Memory B cell (primary cell): ENCODE measurements at regions not wholly inside any gene's neighbourhood (a gene's known extent, or its start where the extent isn't known, plus 50 kb on each side); places are given as distances from the start of the nearest gene placed in this dataset.
A peak's percentile ranks its signal among the peaks of the same experiment; 100 is the strongest.
"Not testable (repeated sequence)": the region's sequence is repeated elsewhere in the genome, so short reads cannot be mapped to it uniquely, and the experiment has no call there.

ENCODE experiments used
- ATAC-seq: fragments of 150-1000 bp; cut with Tn5 transposase; 2 replicates; pipeline ENCODE4 v1.10.0; 2021; ENCODE audit warnings: low read depth, mild to moderate bottlenecking, moderate library complexity
- DNase-seq, 2 donors: peaks; one replicate each; pipeline ENCODE4 v3.0.0; 2022; ENCODE audit warnings: low spot score in 2 of 2
- H3K27ac Mint-ChIP-seq: one replicate; pipeline ENCODE4 v1.8.0; 2022; ENCODE audit warnings: mild to moderate bottlenecking, moderate library complexity, mixed read lengths
- H3K27me3 Mint-ChIP-seq: one replicate; pipeline ENCODE4 v1.8.0; 2022; ENCODE audit warnings: mixed read lengths
- H3K36me3 Mint-ChIP-seq: one replicate; pipeline ENCODE4 v1.8.0; 2022; ENCODE audit warnings: mild to moderate bottlenecking, mixed read lengths
- H3K4me1 Mint-ChIP-seq: one replicate; pipeline ENCODE4 v1.8.0; 2022; ENCODE audit warnings: mixed read lengths
- H3K4me3 Mint-ChIP-seq: one replicate; pipeline ENCODE4 v1.8.0; 2022; ENCODE audit warnings: mild to moderate bottlenecking, moderate library complexity, mixed read lengths
- H3K9me3 Mint-ChIP-seq: one replicate; pipeline ENCODE4 v1.8.0; 2022; ENCODE audit warnings: mixed read lengths

GRCh38 chr1:37181425-37181824 is 147.1 kb upstream of the GRIK3 start:
- Mint-ChIP-seq H3K4me3 (no peak overlapping the region), H3K9me3 (peaks cover 7% of the 10 kb centered on the region), H3K27ac (no peak overlapping the region), H3K36me3 (peaks cover 3% of the 10 kb centered on the region), H3K4me1 (no peaks in the 10 kb centered on the region), H3K27me3 (peaks cover 12% of the 10 kb centered on the region)
- no peak for DNase-seq
- ATAC-seq = no peak

DNA sequence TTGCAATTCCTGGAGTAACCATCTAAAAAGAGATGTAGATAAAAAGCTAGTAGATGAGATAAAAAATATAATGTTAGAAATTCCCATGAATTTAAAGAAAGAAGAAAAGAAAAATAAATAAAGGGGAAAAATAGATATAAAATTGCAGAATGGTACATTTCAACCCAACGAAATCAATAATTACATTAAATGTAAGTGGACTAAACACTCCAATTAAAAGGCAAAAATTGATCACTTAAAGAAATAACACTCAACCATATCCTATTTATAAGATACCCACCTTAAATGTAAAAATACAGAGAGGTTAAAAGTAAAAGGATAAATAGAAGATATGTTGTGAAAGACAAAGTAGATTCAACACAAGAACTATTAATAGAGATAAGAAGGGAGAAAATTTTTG is 150.5 kb upstream of the GRIK3 start:
- Mint-ChIP-seq H3K4me3 (no peak overlapping the region), H3K9me3 (peaks cover 7% of the 10 kb centered on the region)

DNA sequence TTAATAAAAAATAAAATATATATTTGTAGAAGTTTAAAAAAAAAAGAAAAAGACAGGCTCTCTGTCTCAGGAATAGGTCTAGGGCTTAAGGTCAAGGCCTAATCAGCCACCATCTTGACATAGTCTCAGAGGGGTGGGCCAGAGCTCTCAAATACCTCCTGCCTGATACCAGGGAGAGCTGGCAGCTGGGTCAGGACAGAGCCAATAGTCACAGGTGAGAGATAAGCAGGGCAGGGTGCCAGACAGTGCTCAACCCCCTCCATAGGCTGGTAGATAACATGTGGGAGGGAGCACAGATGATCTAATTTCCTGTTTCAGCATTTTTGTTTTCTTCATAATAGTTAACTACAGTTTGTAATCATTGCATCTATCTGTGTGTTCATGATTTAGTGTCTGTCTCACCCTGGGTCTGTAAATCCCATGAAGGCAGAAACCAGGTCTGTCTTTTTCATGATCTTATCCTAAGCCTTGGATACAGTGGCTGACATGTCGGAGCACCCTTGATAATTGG is 152.0 kb upstream of the GRIK3 start:
- no peak for DNase-seq
- Mint-ChIP-seq H3K9me3 (peaks cover 7% of the 10 kb centered on the region), H3K27me3 (peaks cover 7% of the 10 kb centered on the region), H3K4me3 (no peak overlapping the region), H3K27ac (no peak overlapping the region), H3K4me1 (peaks cover 2% of the 10 kb centered on the region), H3K36me3 (peaks cover 3% of the 10 kb centered on the region)
- ATAC-seq = no peak

More for the DNA sequence above, 150.5 kb upstream of the GRIK3 start:
- no peak for DNase-seq
- Mint-ChIP-seq H3K27me3 (peaks cover 8% of the 10 kb centered on the region), H3K4me1 (peaks cover 2% of the 10 kb centered on the region), H3K36me3 (peaks cover 3% of the 10 kb centered on the region), H3K27ac (no peak overlapping the region)
- ATAC-seq = no peak

GRCh38 chr1:37189111-37189510 is 154.8 kb upstream of the GRIK3 start:
- H3K9me3 Mint-ChIP-seq = peaks cover 3% of the 10 kb centered on the region
- no peak overlapping the region for H3K4me3 Mint-ChIP-seq
- H3K27me3 Mint-ChIP-seq = peaks cover 6% of the 10 kb centered on the region
- H3K4me1 Mint-ChIP-seq = peaks cover 2% of the 10 kb centered on the region
- H3K27ac Mint-ChIP-seq = no peak overlapping the region
- H3K36me3 Mint-ChIP-seq = no peaks in the 10 kb centered on the region
- ATAC-seq (no peak), DNase-seq (no peak)

DNA sequence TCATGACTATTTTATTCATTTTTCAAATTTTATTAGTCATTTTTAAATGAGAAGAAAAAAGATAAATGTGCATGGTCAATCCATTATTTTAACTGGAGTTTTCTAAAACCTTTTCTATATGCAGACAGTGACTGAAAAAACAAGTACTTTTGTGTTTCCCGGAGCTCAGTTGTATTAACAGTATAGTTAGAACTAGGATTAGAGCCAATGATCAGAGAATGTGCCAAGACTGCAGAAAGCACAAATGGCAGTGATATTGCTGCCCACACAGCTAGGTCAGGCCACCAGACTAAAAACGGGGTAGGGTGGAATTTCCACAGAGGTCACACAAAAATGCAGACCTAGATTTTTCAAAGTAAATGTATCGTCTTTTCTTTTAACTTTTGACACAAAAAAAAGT is 163.1 kb upstream of the GRIK3 start:
- peaks cover 9% of the 10 kb centered on the region for H3K27me3 Mint-ChIP-seq
- H3K9me3 Mint-ChIP-seq = peaks cover 5% of the 10 kb centered on the region
- ATAC-seq = no peak
- H3K4me3 Mint-ChIP-seq = no peak overlapping the region
- H3K4me1 Mint-ChIP-seq = no peaks in the 10 kb centered on the region
- DNase-seq = no peak
- H3K27ac Mint-ChIP-seq = no peak overlapping the region
- peaks cover 2% of the 10 kb centered on the region for H3K36me3 Mint-ChIP-seq

- H3K4me1 Mint-ChIP-seq, H3K4me3 Mint-ChIP-seq, DNase-seq, H3K36me3 Mint-ChIP-seq, ATAC-seq, H3K27ac Mint-ChIP-seq, H3K27me3 Mint-ChIP-seq: not testable (repeated sequence)
- H3K9me3 Mint-ChIP-seq = peaks cover 11% of the 10 kb centered on the region
Measured at GRCh38 chr1:37214305-37214704, 180.0 kb upstream of the GRIK3 start.

GRCh38 chr1:37233606-37234005 is 199.3 kb upstream of the GRIK3 start:
- no peak overlapping the region for H3K4me3 Mint-ChIP-seq
- peaks cover 3% of the 10 kb centered on the region for H3K27me3 Mint-ChIP-seq
- ATAC-seq (no peak), DNase-seq (no peak)
- H3K36me3 Mint-ChIP-seq = peaks cover 10% of the 10 kb centered on the region
- peaks cover 20% of the 10 kb centered on the region for H3K4me1 Mint-ChIP-seq
- no peak overlapping the region for H3K27ac Mint-ChIP-seq
- peaks cover 7% of the 10 kb centered on the region for H3K9me3 Mint-ChIP-seq

GRCh38 chr1:37234941-37235418 is 200.7 kb upstream of the GRIK3 start:
- no peak for DNase-seq
- peaks cover 7% of the 10 kb centered on the region for H3K9me3 Mint-ChIP-seq
- H3K4me3 Mint-ChIP-seq = no peak overlapping the region
- no peak overlapping the region for H3K27ac Mint-ChIP-seq
- H3K27me3 Mint-ChIP-seq = peaks cover 3% of the 10 kb centered on the region
- peaks cover 10% of the 10 kb centered on the region for H3K36me3 Mint-ChIP-seq
- ATAC-seq = no peak
- H3K4me1 Mint-ChIP-seq = peaks cover 31% of the 10 kb centered on the region

DNA sequence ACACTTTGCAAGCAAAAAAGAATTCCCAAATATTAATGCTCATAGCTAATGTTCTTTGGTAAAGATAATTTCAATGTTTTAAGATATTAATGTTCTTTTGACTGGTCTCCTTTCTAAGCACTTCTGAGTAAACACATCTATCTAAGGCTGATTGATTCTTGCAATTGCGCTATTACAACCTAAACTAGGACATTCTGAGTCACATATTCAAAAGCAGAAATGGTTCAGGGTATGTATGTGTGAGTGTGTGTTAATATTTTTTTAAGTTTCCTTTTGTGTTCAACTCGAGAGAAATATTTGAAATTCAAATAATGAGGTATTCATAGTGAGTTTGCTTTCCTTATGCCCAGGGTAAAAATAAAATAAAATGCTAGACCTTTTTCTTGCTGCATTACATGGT is 203.6 kb upstream of the GRIK3 start:
- Mint-ChIP-seq H3K36me3 (peaks cover 7% of the 10 kb centered on the region), H3K4me3 (peak overlapping the region; percentile 69), H3K27ac (peak overlapping the region; percentile 78), H3K27me3 (no peaks in the 10 kb centered on the region), H3K4me1 (peaks cover 31% of the 10 kb centered on the region), H3K9me3 (peaks cover 3% of the 10 kb centered on the region)
- no peak for DNase-seq
- ATAC-seq = peak; percentile 67

- peak overlapping the region; percentile 78 for H3K27ac Mint-ChIP-seq
- peaks cover 6% of the 10 kb centered on the region for H3K36me3 Mint-ChIP-seq
- H3K4me1 Mint-ChIP-seq = peaks cover 31% of the 10 kb centered on the region
- H3K4me3 Mint-ChIP-seq = peak overlapping the region; percentile 69
- peaks cover 3% of the 10 kb centered on the region for H3K9me3 Mint-ChIP-seq
- H3K27me3 Mint-ChIP-seq = no peaks in the 10 kb centered on the region
- ATAC-seq (no peak), DNase-seq (no peak)
Measured at GRCh38 chr1:37238364-37239224, 204.3 kb upstream of the GRIK3 start.

- Mint-ChIP-seq H3K27ac (no peak overlapping the region), H3K4me1 (peaks cover 31% of the 10 kb centered on the region), H3K27me3 (no peaks in the 10 kb centered on the region), H3K36me3 (peaks cover 6% of the 10 kb centered on the region), H3K4me3 (no peak overlapping the region), H3K9me3 (peaks cover 3% of the 10 kb centered on the region)
- DNase-seq (no peak), ATAC-seq (no peak)
Measured at GRCh38 chr1:37239225-37239740, 205.0 kb upstream of the GRIK3 start.

DNA sequence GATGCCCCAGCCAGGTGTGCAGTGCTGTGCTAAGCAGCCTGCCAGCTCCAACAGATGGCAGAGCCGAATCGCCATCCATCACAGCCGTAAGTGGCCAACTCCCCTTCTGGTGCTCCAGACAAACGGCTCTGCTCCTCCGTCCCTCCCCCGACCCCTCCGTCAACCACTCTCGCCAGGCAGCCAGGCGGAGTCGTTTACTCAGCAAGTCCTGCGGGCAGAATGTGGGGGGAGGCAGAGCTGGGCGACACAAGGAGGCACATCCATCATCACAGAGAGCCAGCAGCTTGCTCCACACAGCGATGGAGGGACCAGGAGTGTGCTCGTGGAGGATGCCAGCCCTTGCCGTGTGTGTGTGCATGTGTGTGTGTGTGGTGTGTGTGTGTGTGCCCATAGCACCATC is 206.6 kb upstream of the GRIK3 start:
- peaks cover 3% of the 10 kb centered on the region for H3K36me3 Mint-ChIP-seq
- no peak for DNase-seq
- H3K27ac Mint-ChIP-seq = no peak overlapping the region
- H3K9me3 Mint-ChIP-seq = peaks cover 2% of the 10 kb centered on the region
- peaks cover 31% of the 10 kb centered on the region for H3K4me1 Mint-ChIP-seq
- H3K4me3 Mint-ChIP-seq = no peak overlapping the region
- ATAC-seq = no peak
- no peaks in the 10 kb centered on the region for H3K27me3 Mint-ChIP-seq

DNA sequence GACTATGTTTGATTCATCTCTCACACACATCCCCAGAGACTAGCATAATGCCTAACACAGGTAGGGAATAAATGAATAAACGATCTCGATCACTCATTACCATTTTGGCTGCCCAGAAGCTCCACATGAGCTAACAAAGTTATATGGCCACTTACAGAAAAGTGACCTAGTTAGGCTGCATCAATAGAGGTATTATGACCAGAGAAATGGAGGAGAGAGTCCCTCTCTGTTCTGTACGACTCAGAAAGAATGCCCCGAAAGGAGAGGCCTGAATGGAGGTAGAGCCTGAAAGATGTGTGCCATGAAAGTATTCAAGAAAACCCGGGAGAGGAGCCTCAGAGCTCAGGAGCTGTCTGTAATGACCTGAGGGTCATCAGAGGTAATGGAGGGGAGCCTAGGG is 208.2 kb upstream of the GRIK3 start:
- H3K4me3 Mint-ChIP-seq = no peak overlapping the region
- ATAC-seq = no peak
- H3K4me1 Mint-ChIP-seq = peaks cover 20% of the 10 kb centered on the region
- DNase-seq = no peak
- H3K27ac Mint-ChIP-seq = no peak overlapping the region
- H3K36me3 Mint-ChIP-seq = no peaks in the 10 kb centered on the region
- no peaks in the 10 kb centered on the region for H3K9me3 Mint-ChIP-seq
- H3K27me3 Mint-ChIP-seq = no peaks in the 10 kb centered on the region

- Mint-ChIP-seq H3K27me3 (peaks cover 2% of the 10 kb centered on the region), H3K4me3 (no peak overlapping the region), H3K36me3 (no peaks in the 10 kb centered on the region), H3K27ac (no peak overlapping the region), H3K9me3 (no peaks in the 10 kb centered on the region), H3K4me1 (peaks cover 12% of the 10 kb centered on the region)
- no peak for DNase-seq
- no peak for ATAC-seq
Measured at GRCh38 chr1:37243368-37244082, 209.2 kb upstream of the GRIK3 start.
